Thymus (tissue), 11 donors: ENCODE measurements at regions not wholly inside any gene's neighbourhood (a gene's known extent, or its start where the extent isn't known, plus 50 kb on each side); places are given as distances from the start of the nearest gene placed in this dataset.

Source experiments
- DNase-seq, 9 donors: peaks; one replicate each; pipeline ENCODE4 v3.0.0-alpha.2; 2013; ENCODE audit warnings: low spot score in 9 of 9, low read depth in 6 of 9, missing footprints in 1 of 9
- H3K27ac ChIP-seq, 2 donors: one replicate each; pipeline ENCODE4 v1.5.1; 2013; ENCODE audit warnings: control low read depth in 1 of 2, low read depth in 1 of 2, low read length in 1 of 2, mild to moderate bottlenecking in 1 of 2, moderate library complexity in 1 of 2
- H3K27me3 ChIP-seq, 2 donors: one replicate each; pipeline ENCODE4 v1.5.1; 2013; ENCODE audit warnings: low read length in 1 of 2; ENCODE audit not compliant: control insufficient read depth in 2 of 2, insufficient read depth in 1 of 2
- H3K36me3 ChIP-seq, 2 donors: one replicate each; pipeline ENCODE4 v1.5.1; 2013; ENCODE audit warnings: low read length in 1 of 2, mild to moderate bottlenecking in 1 of 2, moderate library complexity in 1 of 2; ENCODE audit not compliant: control insufficient read depth in 2 of 2, insufficient read depth in 2 of 2
- H3K4me1 ChIP-seq, 2 donors: one replicate each; pipeline ENCODE4 v1.5.1; 2013; ENCODE audit warnings: low read length in 2 of 2; ENCODE audit not compliant: control insufficient read depth in 2 of 2, insufficient read depth in 2 of 2
- H3K4me3 ChIP-seq, 2 donors: one replicate each; pipeline ENCODE4 v1.5.1; 2013; ENCODE audit warnings: low read length in 2 of 2, control low read depth in 1 of 2, mild to moderate bottlenecking in 1 of 2
- H3K9me3 ChIP-seq, 2 donors: one replicate each; pipeline ENCODE4 v1.5.1; 2013; ENCODE audit warnings: low read length in 1 of 2, mild to moderate bottlenecking in 1 of 2; ENCODE audit not compliant: control insufficient read depth in 2 of 2, insufficient read depth in 1 of 2
- WGBS: extraction: QIAGEN DNeasy Blood & Tissue Kit; methylation state at CpG from one replicate; pipeline ENCODE4 v1.1.7; 2013; 5-methylcytosine and 5-hydroxymethylcytosine counted together
- donor health status: healthy.

GRCh38 chr1:56225964-56226815, 353.2 kb downstream of the PLPP3 start:
- no peak for DNase-seq
- H3K27me3 ChIP-seq, result no peaks in the 10 kb centered on the region
- peaks cover 0 to 3% of the 10 kb centered on the region in 2 donors for H3K4me1 ChIP-seq
- H3K36me3 ChIP-seq, result no peaks in the 10 kb centered on the region
- H3K4me3 ChIP-seq, result no peak overlapping the region
- no peak overlapping the region for H3K27ac ChIP-seq
- 98% methylated on average over 1 of the region's 1 CpG for WGBS
- H3K9me3 ChIP-seq, result no peaks in the 10 kb centered on the region

DNA sequence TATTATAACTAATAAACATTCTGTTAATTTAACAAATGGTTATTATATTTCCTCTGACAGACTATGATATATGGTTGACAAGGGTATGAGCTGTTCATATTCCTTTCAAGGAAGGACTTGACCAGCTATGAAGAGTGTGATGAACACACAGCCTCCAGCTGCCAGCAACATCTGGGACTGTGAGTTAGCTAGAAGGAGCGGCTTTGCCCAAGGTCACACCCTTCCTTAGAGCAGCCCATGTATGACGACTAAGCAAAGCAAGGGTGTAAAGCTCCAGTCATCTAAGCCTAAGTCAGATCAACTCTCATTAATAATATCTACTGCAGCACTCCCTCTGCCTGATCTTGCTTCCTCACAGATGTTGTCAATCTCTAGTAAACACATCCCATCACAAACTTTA, 355.4 kb downstream of the PLPP3 start:
- Histone ChIP-seq H3K36me3 (no peaks in the 10 kb centered on the region), H3K4me3 (no peak overlapping the region), H3K9me3 (no peaks in the 10 kb centered on the region), H3K27ac (no peak overlapping the region), H3K4me1 (no peaks in the 10 kb centered on the region), H3K27me3 (no peaks in the 10 kb centered on the region)
- 95% methylated on average over 2 of the region's 2 CpGs for WGBS
- no peak for DNase-seq

DNA sequence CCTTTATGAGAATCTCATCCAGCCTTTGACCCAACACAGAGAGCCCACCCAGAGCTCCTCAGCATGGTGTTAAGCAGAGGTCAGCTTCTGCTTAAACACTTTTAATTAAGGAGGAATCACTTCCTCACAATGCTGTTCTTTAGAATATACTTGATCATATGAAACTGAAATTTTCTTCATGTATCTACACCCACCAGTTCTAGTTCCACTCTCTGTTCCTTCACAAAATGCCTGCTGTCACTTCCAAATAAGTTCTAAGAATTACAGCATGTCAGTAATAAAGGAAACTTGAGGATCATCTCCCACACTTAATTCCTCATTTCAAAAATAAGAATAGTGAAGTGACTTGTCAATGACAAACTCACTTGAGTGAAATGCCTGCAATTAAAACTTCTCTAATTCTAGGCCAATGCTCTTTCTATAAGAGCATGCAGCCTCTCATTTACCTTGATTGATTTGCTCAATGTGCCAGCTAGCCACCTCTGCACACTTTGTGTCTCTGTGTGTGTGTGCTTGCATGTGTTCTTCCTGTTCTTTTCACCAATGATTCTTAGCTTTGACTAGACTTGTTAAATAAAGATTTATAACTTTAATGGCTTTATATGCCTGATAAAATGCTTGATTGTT, 356.3 kb downstream of the PLPP3 start:
- Histone ChIP-seq H3K9me3 (no peaks in the 10 kb centered on the region), H3K27me3 (no peaks in the 10 kb centered on the region), H3K4me3 (no peak overlapping the region), H3K36me3 (no peaks in the 10 kb centered on the region), H3K27ac (no peak overlapping the region), H3K4me1 (no peaks in the 10 kb centered on the region)
- no peak for DNase-seq

DNA sequence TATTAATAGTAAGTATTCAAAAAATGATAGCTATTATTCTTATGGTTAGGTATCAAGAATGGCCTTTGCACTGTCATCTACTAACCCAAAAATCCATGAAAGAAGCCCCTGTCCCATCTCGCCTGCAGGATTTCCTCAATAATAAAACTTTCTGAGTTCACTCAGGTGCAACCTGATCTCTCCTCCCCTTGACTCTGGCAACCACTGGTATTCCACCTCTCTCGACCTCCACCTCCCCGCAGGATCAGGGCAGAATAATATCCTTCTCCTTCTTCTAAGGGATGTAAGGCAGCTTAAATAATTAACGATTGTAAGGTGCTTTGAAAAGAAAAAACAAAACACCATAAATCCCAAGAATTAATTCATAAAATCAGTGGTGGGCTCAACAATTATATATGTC, 359.3 kb downstream of the PLPP3 start:
- 96% methylated on average over 4 of the region's 4 CpGs for whole genome bisulfite sequencing
- Histone ChIP-seq H3K4me3 (no peak overlapping the region), H3K4me1 (no peaks in the 10 kb centered on the region), H3K9me3 (no peaks in the 10 kb centered on the region), H3K36me3 (no peaks in the 10 kb centered on the region), H3K27me3 (no peaks in the 10 kb centered on the region), H3K27ac (no peak overlapping the region)
- no peak for DNase-seq

DNA sequence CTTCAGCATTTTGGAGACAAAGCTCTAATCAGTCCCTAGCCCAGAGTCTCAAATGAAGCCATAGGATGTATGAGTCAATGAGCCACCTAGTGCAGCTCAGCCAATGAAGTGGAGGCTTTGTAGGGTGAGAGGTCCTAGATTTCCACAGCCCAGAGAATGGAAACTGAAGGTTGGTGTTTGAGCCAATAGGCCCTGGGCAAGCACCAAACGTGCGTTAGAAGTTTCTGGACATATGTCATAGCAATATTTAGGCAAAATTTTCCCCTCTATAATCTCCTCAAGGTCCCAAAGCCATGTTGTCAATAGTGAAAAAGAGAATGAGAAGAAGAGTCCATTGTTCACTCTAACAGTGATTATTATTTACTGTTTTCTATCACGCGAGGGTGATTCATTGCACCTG, 361.3 kb downstream of the PLPP3 start:
- 97% methylated on average over 4 of the region's 4 CpGs for WGBS
- Histone ChIP-seq H3K4me3 (no peak overlapping the region), H3K27me3 (no peaks in the 10 kb centered on the region), H3K36me3 (no peaks in the 10 kb centered on the region), H3K9me3 (no peaks in the 10 kb centered on the region), H3K4me1 (no peaks in the 10 kb centered on the region), H3K27ac (no peak overlapping the region)
- no peak for DNase-seq

DNA sequence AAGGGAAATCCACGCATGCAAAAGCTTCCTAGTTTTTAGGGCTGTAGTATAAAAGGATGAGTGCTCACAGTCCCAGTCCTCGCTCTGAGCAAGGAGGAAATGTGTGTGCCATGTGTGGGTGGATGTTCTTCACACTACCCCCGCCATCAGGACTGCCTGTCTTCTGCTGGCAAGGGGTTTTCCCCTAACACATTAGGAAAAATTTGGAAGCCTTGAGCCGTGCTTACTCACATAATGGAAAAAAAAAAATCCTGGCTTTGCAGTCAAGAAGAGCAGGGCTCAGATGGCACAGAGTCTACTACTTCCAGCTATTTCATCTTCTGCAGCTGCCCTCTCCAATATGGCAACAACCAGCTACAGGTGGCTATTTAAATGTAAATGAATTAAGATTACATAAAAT, 363.1 kb downstream of the PLPP3 start:
- Histone ChIP-seq H3K4me1 (no peaks in the 10 kb centered on the region), H3K4me3 (no peak overlapping the region), H3K27me3 (no peaks in the 10 kb centered on the region), H3K36me3 (no peaks in the 10 kb centered on the region), H3K27ac (no peak overlapping the region), H3K9me3 (no peaks in the 10 kb centered on the region)
- WGBS, result 89% methylated on average over 4 of the region's 4 CpGs
- DNase-seq, result no peak

DNA sequence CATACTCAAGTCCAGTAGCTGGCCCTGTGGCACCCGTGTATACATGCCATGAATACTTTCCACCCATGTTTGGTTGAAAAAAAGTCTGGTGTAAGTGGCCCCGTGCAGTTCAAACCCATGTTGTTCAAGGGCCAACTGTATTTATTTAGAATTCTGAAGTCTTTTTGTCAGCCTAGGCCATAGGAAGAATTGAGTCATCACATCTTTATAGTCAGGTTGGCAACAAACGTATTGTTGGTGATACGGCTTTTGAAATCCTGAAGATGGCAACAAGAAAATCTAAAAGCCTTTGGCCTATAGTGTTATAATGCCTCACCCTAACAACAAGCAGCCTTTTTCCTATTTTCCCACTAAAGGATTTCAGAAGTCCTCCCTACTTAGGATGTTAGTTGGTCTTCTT, 363.6 kb downstream of the PLPP3 start:
- no peaks in the 10 kb centered on the region for H3K4me1 ChIP-seq
- no peaks in the 10 kb centered on the region for H3K27me3 ChIP-seq
- H3K9me3 ChIP-seq, result no peaks in the 10 kb centered on the region
- DNase-seq, result no peak
- H3K4me3 ChIP-seq, result no peak overlapping the region
- WGBS, result 80% methylated on average over 4 of the region's 4 CpGs
- no peak overlapping the region for H3K27ac ChIP-seq
- no peaks in the 10 kb centered on the region for H3K36me3 ChIP-seq

GRCh38 chr1:56215086-56215485, 364.3 kb downstream of the PLPP3 start:
- no peaks in the 10 kb centered on the region for H3K36me3 ChIP-seq
- no peak for DNase-seq
- no peak overlapping the region for H3K4me3 ChIP-seq
- H3K4me1 ChIP-seq, result no peaks in the 10 kb centered on the region
- WGBS, result 97% methylated on average over 3 of the region's 3 CpGs
- H3K27ac ChIP-seq, result no peak overlapping the region
- H3K9me3 ChIP-seq, result no peaks in the 10 kb centered on the region
- no peaks in the 10 kb centered on the region for H3K27me3 ChIP-seq

GRCh38 chr1:56213068-56213467, 366.3 kb downstream of the PLPP3 start:
- no peaks in the 10 kb centered on the region for H3K9me3 ChIP-seq
- no peak overlapping the region for H3K27ac ChIP-seq
- no peaks in the 10 kb centered on the region for H3K27me3 ChIP-seq
- no peaks in the 10 kb centered on the region for H3K4me1 ChIP-seq
- H3K4me3 ChIP-seq, result no peak overlapping the region
- no peaks in the 10 kb centered on the region for H3K36me3 ChIP-seq
- DNase-seq, result no peak
